Ovary (tissue), 3 donors: ENCODE measurements at regions not wholly inside any gene's neighbourhood (a gene's known extent, or its start where the extent isn't known, plus 50 kb on each side); places are given as distances from the start of the nearest gene placed in this dataset.

Source experiments
- CTCF ChIP-seq, 3 donors: fragments of 450-650 bp in 2 of 3; fragments of 200-600 bp in 1 of 3; IDR thresholded peaks; one replicate each; pipeline versions ENCODE4 v1.5.1 to v1.8.0; 2016 to 2022; ENCODE audit warnings: antibody characterized with exemption in 3 of 3, mild to moderate bottlenecking in 1 of 3
- POLR2A ChIP-seq: fragments of 450-650 bp; IDR thresholded peaks from one replicate; pipeline ENCODE4 v1.6.1; 2017; ENCODE audit warnings: antibody characterized with exemption, mild to moderate bottlenecking, moderate library complexity
- donor health status: DM: no; HTN: no; CAD: no.

DNA sequence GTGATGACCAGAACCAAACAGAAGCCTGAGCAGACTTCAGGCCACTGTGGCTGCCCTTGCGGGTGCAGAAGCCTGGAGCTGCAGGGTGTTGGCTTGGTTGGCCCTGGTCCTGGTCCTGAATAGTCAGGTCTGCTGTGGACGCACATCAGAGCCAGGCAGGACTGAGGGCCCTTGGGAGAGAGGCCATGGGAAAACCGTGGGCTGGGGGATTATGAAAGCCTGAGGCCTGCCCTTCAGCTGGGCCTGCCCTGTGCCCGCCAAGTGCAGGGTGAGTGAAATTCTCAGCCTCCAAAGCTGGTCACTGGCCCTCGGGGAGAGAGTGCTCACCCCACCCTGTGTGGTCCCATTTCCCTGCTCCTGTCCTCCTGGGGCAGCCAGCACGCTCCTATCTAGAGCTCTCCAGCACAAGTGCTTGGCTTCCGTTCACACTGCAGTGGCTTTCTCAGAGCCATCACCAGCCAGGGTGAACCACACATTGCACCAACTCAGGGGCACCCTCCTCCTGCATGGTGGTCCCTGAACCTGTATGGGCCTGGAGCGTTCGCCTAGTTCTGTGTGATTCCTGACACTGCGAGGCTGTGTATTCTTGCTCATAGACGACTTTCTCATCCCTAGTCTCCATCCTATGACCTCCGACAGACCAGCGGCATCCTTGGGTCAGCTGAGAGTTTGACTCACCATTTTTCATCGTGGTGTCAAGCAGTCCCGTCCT lies 146.1 kb downstream of the TTLL2 start:
- TF ChIP-seq CTCF (IDR thresholded peaks at IDR 0.05): no peak
- no peak for TF ChIP-seq POLR2A
